Suprapubic skin (tissue), 4 donors: ENCODE measurements at regions not wholly inside any gene's neighbourhood (a gene's known extent, or its start where the extent isn't known, plus 50 kb on each side); places are given as distances from the start of the nearest gene placed in this dataset.

Experiments
- DNase-seq, 2 donors: peaks; one replicate each; pipeline ENCODE4 v3.0.0-alpha.2; 2019; ENCODE audit warnings: low spot score in 2 of 2
- H3K27ac ChIP-seq: fragments of 200-600 bp; sonication (generic); one replicate; pipeline ENCODE4 v1.5.1; 2019
- H3K27me3 ChIP-seq: fragments of 200-600 bp; sonication (generic); one replicate; pipeline ENCODE4 v1.5.1; 2019
- H3K36me3 ChIP-seq: fragments of 200-600 bp; sonication (generic); one replicate; pipeline ENCODE4 v1.5.1; 2019
- H3K4me1 ChIP-seq: fragments of 200-600 bp; sonication (generic); one replicate; pipeline ENCODE4 v1.5.1; 2019
- H3K4me3 ChIP-seq: fragments of 200-600 bp; sonication (generic); one replicate; pipeline ENCODE4 v1.5.1; 2019; ENCODE audit warnings: mild to moderate bottlenecking
- H3K9me3 ChIP-seq: fragments of 200-600 bp; sonication (generic); one replicate; pipeline ENCODE4 v1.5.1; 2019
- CTCF ChIP-seq, 2 donors: fragments of 200-600 bp in 1 of 2; fragments of 450-650 bp in 1 of 2; sonication (generic) in 1 of 2; IDR thresholded peaks; one replicate each; pipeline ENCODE4 v1.5.1; 2016 to 2019; ENCODE audit warnings: antibody characterized with exemption in 2 of 2, mild to moderate bottlenecking in 1 of 2, moderate library complexity in 1 of 2
- EP300 ChIP-seq: sonication (generic); formaldehyde crosslinking; IDR thresholded peaks from one replicate; pipeline ENCODE4 v1.6.1; 2017; ENCODE audit warnings: antibody characterized with exemption
- POLR2A ChIP-seq, 2 donors: fragments of 450-650 bp; IDR thresholded peaks; one replicate each; pipeline ENCODE4 v1.6.1; 2017; ENCODE audit warnings: antibody characterized with exemption in 2 of 2, mild to moderate bottlenecking in 2 of 2, moderate library complexity in 2 of 2
- POLR2AphosphoS5 ChIP-seq, 3 donors: sonication (generic); formaldehyde crosslinking; IDR thresholded peaks; one replicate each; pipeline ENCODE4 v1.6.1; 2017; ENCODE audit warnings: antibody characterized with exemption in 3 of 3
- WGBS: methylation state at CpG from one replicate; pipeline ENCODE4 v1.1.5; 2018; 5-methylcytosine and 5-hydroxymethylcytosine counted together

DNA sequence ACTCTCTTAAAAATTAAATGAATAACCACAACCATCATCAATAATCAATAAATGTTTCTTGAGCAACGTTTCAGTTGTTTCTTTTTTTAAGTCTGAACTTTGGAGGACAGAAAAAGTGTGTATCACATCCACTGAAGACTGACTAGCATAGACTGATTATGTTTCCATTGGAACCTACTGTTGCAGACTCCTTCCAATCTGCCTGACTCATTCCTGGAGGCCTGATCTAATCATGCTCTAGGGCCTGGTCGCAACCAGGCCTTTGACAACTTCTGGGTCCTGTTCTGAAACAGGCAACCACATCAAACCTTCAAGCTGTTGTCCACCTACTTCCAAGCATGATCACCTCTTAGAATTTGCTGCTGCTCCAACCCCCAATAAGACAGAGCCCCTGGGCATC is 109.2 kb upstream of the NUDT7 start:
- no peaks in the 10 kb centered on the region for H3K27me3 ChIP-seq
- H3K9me3 ChIP-seq, result no peaks in the 10 kb centered on the region
- no peaks in the 10 kb centered on the region for H3K36me3 ChIP-seq
- H3K27ac ChIP-seq, result no peak overlapping the region
- TF ChIP-seq CTCF (IDR thresholded peaks at IDR 0.05) (no peak), POLR2A (IDR thresholded peaks at IDR 0.05) (no peak), POLR2AphosphoS5 (IDR thresholded peaks at IDR 0.05) (no peak)
- no peak overlapping the region for H3K4me3 ChIP-seq
- 28% methylated on average over 2 of the region's 2 CpGs for WGBS
- no peaks in the 10 kb centered on the region for H3K4me1 ChIP-seq
- DNase-seq, result no peak

- Histone ChIP-seq H3K9me3 (no peaks in the 10 kb centered on the region), H3K4me1 (no peaks in the 10 kb centered on the region), H3K36me3 (no peaks in the 10 kb centered on the region), H3K4me3 (no peak overlapping the region), H3K27me3 (no peaks in the 10 kb centered on the region), H3K27ac (no peak overlapping the region)
- no peak for DNase-seq
- WGBS, result 89% methylated on average over 3 of the region's 3 CpGs
- TF ChIP-seq POLR2A (IDR thresholded peaks at IDR 0.05) (no peak), POLR2AphosphoS5 (IDR thresholded peaks at IDR 0.05) (no peak), EP300 (no peak), CTCF (IDR thresholded peaks at IDR 0.05) (no peak)
Observed at GRCh38 chr16:77617553-77617952, 104.8 kb upstream of the NUDT7 start.

- TF ChIP-seq POLR2A (IDR thresholded peaks at IDR 0.05) (no peak), EP300 (no peak), POLR2AphosphoS5 (IDR thresholded peaks at IDR 0.05) (no peak), CTCF (IDR thresholded peaks at IDR 0.05) (no peak)
- WGBS, result 93% methylated on average over 5 of the region's 5 CpGs
- H3K9me3 ChIP-seq, result no peaks in the 10 kb centered on the region
- H3K27ac ChIP-seq, result no peak overlapping the region
- no peaks in the 10 kb centered on the region for H3K4me1 ChIP-seq
- DNase-seq, result no peak
- no peaks in the 10 kb centered on the region for H3K27me3 ChIP-seq
- no peak overlapping the region for H3K4me3 ChIP-seq
- H3K36me3 ChIP-seq, result no peaks in the 10 kb centered on the region
Observed at GRCh38 chr16:77617996-77618395, 104.3 kb upstream of the NUDT7 start.

DNA sequence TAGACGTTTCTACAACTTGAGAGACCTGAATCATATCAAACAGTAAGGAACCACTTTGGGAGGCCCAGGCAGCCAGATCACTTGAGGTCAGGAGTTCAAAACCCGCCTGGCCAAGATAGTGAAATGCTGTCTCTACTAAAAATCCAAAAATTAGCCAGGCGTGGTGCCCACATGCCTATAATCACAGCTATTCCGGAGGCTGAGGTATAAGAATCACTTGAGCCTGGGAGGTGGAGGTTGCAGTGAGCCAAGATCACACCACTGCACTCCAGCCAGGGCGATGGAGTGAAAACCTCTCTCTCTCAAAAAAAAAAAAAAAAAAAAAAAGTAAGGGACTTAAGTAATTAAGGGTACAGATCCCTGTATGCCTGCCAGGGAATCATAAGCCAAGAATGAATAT is 103.4 kb upstream of the NUDT7 start:
- no peaks in the 10 kb centered on the region for H3K27me3 ChIP-seq
- TF ChIP-seq EP300 (no peak), POLR2AphosphoS5 (IDR thresholded peaks at IDR 0.05) (no peak), CTCF (IDR thresholded peaks at IDR 0.05) (no peak), POLR2A (IDR thresholded peaks at IDR 0.05) (no peak)
- no peak overlapping the region for H3K27ac ChIP-seq
- H3K36me3 ChIP-seq, result no peaks in the 10 kb centered on the region
- DNase-seq, result no peak
- H3K4me1 ChIP-seq, result no peaks in the 10 kb centered on the region
- no peak overlapping the region for H3K4me3 ChIP-seq
- H3K9me3 ChIP-seq, result no peaks in the 10 kb centered on the region
- 75% methylated on average over 5 of the region's 5 CpGs for WGBS

DNA sequence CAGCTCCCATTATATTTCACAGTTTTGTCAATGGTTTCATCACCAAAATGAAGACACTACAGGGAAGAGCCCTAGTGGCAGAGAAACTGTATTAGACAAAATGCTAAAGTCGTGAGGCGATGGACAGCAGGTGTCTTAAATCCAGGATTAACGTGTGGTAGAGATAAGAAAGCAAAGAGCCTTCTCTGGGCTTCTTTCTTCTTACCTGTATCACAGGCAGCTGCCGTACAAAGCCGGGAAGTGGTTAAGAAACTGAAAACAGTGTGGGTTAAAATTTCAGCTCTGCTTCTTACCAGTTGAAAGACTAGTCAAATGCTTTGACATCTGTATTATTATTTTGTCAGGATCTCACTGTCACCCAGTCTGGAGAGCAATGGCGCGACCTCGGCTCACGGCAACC is 98.2 kb upstream of the NUDT7 start:
- 90% methylated on average over 9 of the region's 9 CpGs for WGBS
- TF ChIP-seq EP300 (no peak), POLR2AphosphoS5 (IDR thresholded peaks at IDR 0.05) (no peak), POLR2A (IDR thresholded peaks at IDR 0.05) (no peak), CTCF (IDR thresholded peaks at IDR 0.05) (no peak)
- no peaks in the 10 kb centered on the region for H3K4me1 ChIP-seq
- no peak overlapping the region for H3K27ac ChIP-seq
- H3K4me3 ChIP-seq, result no peak overlapping the region
- no peaks in the 10 kb centered on the region for H3K9me3 ChIP-seq
- no peaks in the 10 kb centered on the region for H3K36me3 ChIP-seq
- no peak for DNase-seq
- no peaks in the 10 kb centered on the region for H3K27me3 ChIP-seq
